Dendritic cell treated with granulocyte-macrophage colony-stimulating factor and Interleukin-4, amounts not matched to agents 40 ng/mL and 50 ng/mL, for 4 days (primary cell): ENCODE measurements at regions not wholly inside any gene's neighbourhood (a gene's known extent, or its start where the extent isn't known, plus 50 kb on each side); places are given as distances from the start of the nearest gene placed in this dataset.
"Not testable (repeated sequence)": the region's sequence is repeated elsewhere in the genome, so short reads cannot be mapped to it uniquely, and the experiment has no call there.

ENCODE experiments used
- H3K27ac Mint-ChIP-seq: one replicate; pipeline ENCODE4 v1.8.0; 2022; ENCODE audit warnings: mild to moderate bottlenecking, mixed read lengths
- H3K27me3 Mint-ChIP-seq: one replicate; pipeline ENCODE4 v1.8.0; 2022; ENCODE audit warnings: mild to moderate bottlenecking, mixed read lengths
- H3K36me3 Mint-ChIP-seq: one replicate; pipeline ENCODE4 v1.8.0; 2022; ENCODE audit warnings: low read depth, mixed read lengths
- H3K4me1 Mint-ChIP-seq: one replicate; pipeline ENCODE4 v1.8.0; 2022; ENCODE audit warnings: low read depth, mixed read lengths
- H3K4me3 Mint-ChIP-seq: one replicate; pipeline ENCODE4 v1.8.0; 2022; ENCODE audit warnings: mild to moderate bottlenecking, moderate library complexity, mixed read lengths
- H3K9me3 Mint-ChIP-seq: one replicate; pipeline ENCODE4 v1.8.0; 2022; ENCODE audit warnings: mixed read lengths
- intact Hi-C: fragments of 100-400 bp; cut with micrococcal nuclease; formaldehyde crosslinking; loops from one replicate; pipeline ENCODE4 v1.15.0; 2022

- H3K4me3 Mint-ChIP-seq = no peak overlapping the region
- no peaks in the 10 kb centered on the region for H3K9me3 Mint-ChIP-seq
- intact Hi-C loops = no loop called here
- peaks cover 11% of the 10 kb centered on the region for H3K27me3 Mint-ChIP-seq
- no peaks in the 10 kb centered on the region for H3K36me3 Mint-ChIP-seq
- H3K27ac Mint-ChIP-seq = no peak overlapping the region
- peaks cover 19% of the 10 kb centered on the region for H3K4me1 Mint-ChIP-seq
These were observed 220.3 kb upstream of the HES1 start for GRCh38 chr3:193915613-193916012.

- intact Hi-C loops = no loop called here
- no peak overlapping the region for H3K27ac Mint-ChIP-seq
- peaks cover 7% of the 10 kb centered on the region for H3K4me1 Mint-ChIP-seq
- peaks cover 11% of the 10 kb centered on the region for H3K27me3 Mint-ChIP-seq
- no peaks in the 10 kb centered on the region for H3K36me3 Mint-ChIP-seq
- no peak overlapping the region for H3K4me3 Mint-ChIP-seq
- no peaks in the 10 kb centered on the region for H3K9me3 Mint-ChIP-seq
These were observed 218.8 kb upstream of the HES1 start for GRCh38 chr3:193917158-193917557.

- Mint-ChIP-seq H3K4me1 (peaks cover 14% of the 10 kb centered on the region), H3K9me3 (peaks cover 23% of the 10 kb centered on the region), H3K27me3 (peaks cover 11% of the 10 kb centered on the region), H3K4me3 (no peak overlapping the region), H3K27ac (no peak overlapping the region), H3K36me3 (no peaks in the 10 kb centered on the region)
- intact Hi-C loops = no loop called here
These were observed 214.5 kb upstream of the HES1 start for GRCh38 chr3:193921465-193921864.

GRCh38 chr3:193922034-193922774, 213.7 kb upstream of the HES1 start:
- peaks cover 23% of the 10 kb centered on the region for H3K9me3 Mint-ChIP-seq
- intact Hi-C loops = no loop called here
- peaks cover 7% of the 10 kb centered on the region for H3K27me3 Mint-ChIP-seq
- no peak overlapping the region for H3K27ac Mint-ChIP-seq
- H3K4me3 Mint-ChIP-seq = no peak overlapping the region
- no peaks in the 10 kb centered on the region for H3K36me3 Mint-ChIP-seq
- H3K4me1 Mint-ChIP-seq = peaks cover 16% of the 10 kb centered on the region

- H3K9me3 Mint-ChIP-seq = peaks cover 23% of the 10 kb centered on the region
- H3K27ac Mint-ChIP-seq, H3K36me3 Mint-ChIP-seq, H3K4me3 Mint-ChIP-seq, intact Hi-C loops, H3K27me3 Mint-ChIP-seq: not testable (repeated sequence)
- H3K4me1 Mint-ChIP-seq = peaks cover 13% of the 10 kb centered on the region
These were observed 212.0 kb upstream of the HES1 start for GRCh38 chr3:193923958-193924357.

GRCh38 chr3:193926071-193926470, 209.9 kb upstream of the HES1 start:
- H3K4me1 Mint-ChIP-seq = peaks cover 10% of the 10 kb centered on the region
- H3K36me3 Mint-ChIP-seq, H3K27me3 Mint-ChIP-seq, H3K4me3 Mint-ChIP-seq, intact Hi-C loops: not testable (repeated sequence)
- H3K9me3 Mint-ChIP-seq = peaks cover 23% of the 10 kb centered on the region
- H3K27ac Mint-ChIP-seq = peak overlapping the region; percentile 36

- H3K27ac Mint-ChIP-seq, H3K27me3 Mint-ChIP-seq, H3K4me3 Mint-ChIP-seq, intact Hi-C loops, H3K36me3 Mint-ChIP-seq: not testable (repeated sequence)
- H3K4me1 Mint-ChIP-seq = peaks cover 10% of the 10 kb centered on the region
- H3K9me3 Mint-ChIP-seq = peaks cover 20% of the 10 kb centered on the region
These were observed 208.3 kb upstream of the HES1 start for GRCh38 chr3:193927413-193928206.

GRCh38 chr3:193928354-193929209, 207.4 kb upstream of the HES1 start:
- H3K9me3 Mint-ChIP-seq = peaks cover 11% of the 10 kb centered on the region
- peaks cover 10% of the 10 kb centered on the region for H3K4me1 Mint-ChIP-seq
- peaks cover 9% of the 10 kb centered on the region for H3K27me3 Mint-ChIP-seq
- H3K4me3 Mint-ChIP-seq = no peak overlapping the region
- no peaks in the 10 kb centered on the region for H3K36me3 Mint-ChIP-seq
- intact Hi-C loops = no loop called here
- no peak overlapping the region for H3K27ac Mint-ChIP-seq

GRCh38 chr3:193929373-193929772, 206.6 kb upstream of the HES1 start:
- Mint-ChIP-seq H3K36me3 (no peaks in the 10 kb centered on the region), H3K27ac (peak overlapping the region; percentile 10), H3K27me3 (peaks cover 9% of the 10 kb centered on the region), H3K4me1 (peaks cover 10% of the 10 kb centered on the region), H3K9me3 (peaks cover 3% of the 10 kb centered on the region), H3K4me3 (no peak overlapping the region)
- intact Hi-C loops = no loop called here

GRCh38 chr3:193929921-193930646, 205.9 kb upstream of the HES1 start:
- H3K27me3 Mint-ChIP-seq = peaks cover 10% of the 10 kb centered on the region
- H3K4me1 Mint-ChIP-seq = peaks cover 10% of the 10 kb centered on the region
- no peak overlapping the region for H3K4me3 Mint-ChIP-seq
- intact Hi-C loops = no loop called here
- H3K27ac Mint-ChIP-seq = no peak overlapping the region
- no peaks in the 10 kb centered on the region for H3K36me3 Mint-ChIP-seq
- no peaks in the 10 kb centered on the region for H3K9me3 Mint-ChIP-seq

GRCh38 chr3:193932136-193932535, 203.8 kb upstream of the HES1 start:
- H3K27ac Mint-ChIP-seq = no peak overlapping the region
- no peaks in the 10 kb centered on the region for H3K36me3 Mint-ChIP-seq
- H3K9me3 Mint-ChIP-seq = no peaks in the 10 kb centered on the region
- H3K4me1 Mint-ChIP-seq = no peaks in the 10 kb centered on the region
- H3K4me3 Mint-ChIP-seq = no peak overlapping the region
- intact Hi-C loops = no loop called here
- H3K27me3 Mint-ChIP-seq = peaks cover 14% of the 10 kb centered on the region

GRCh38 chr3:193932576-193932975, 203.4 kb upstream of the HES1 start:
- intact Hi-C loops = no loop called here
- H3K4me1 Mint-ChIP-seq = no peaks in the 10 kb centered on the region
- no peaks in the 10 kb centered on the region for H3K9me3 Mint-ChIP-seq
- no peak overlapping the region for H3K4me3 Mint-ChIP-seq
- H3K36me3 Mint-ChIP-seq = no peaks in the 10 kb centered on the region
- H3K27me3 Mint-ChIP-seq = peaks cover 18% of the 10 kb centered on the region
- H3K27ac Mint-ChIP-seq = no peak overlapping the region

GRCh38 chr3:193933451-193933850, 202.5 kb upstream of the HES1 start:
- intact Hi-C loops = no loop called here
- H3K27me3 Mint-ChIP-seq = peaks cover 24% of the 10 kb centered on the region
- H3K9me3 Mint-ChIP-seq = no peaks in the 10 kb centered on the region
- no peaks in the 10 kb centered on the region for H3K4me1 Mint-ChIP-seq
- no peaks in the 10 kb centered on the region for H3K36me3 Mint-ChIP-seq
- no peak overlapping the region for H3K27ac Mint-ChIP-seq
- no peak overlapping the region for H3K4me3 Mint-ChIP-seq
